ENCODE measurements at regions not wholly inside any gene's neighbourhood (a gene's known extent, or its start where the extent isn't known, plus 50 kb on each side); places are given as distances from the start of the nearest gene placed in this dataset.

GRCh38 chr2:128446874-128447537 lies 128.3 kb upstream of the HS6ST1 start:
- Histone ChIP-seq H3K4me1 (no peaks in the 10 kb centered on the region), H3K4me3 (no peak overlapping the region), H3K9me3 (no peaks in the 10 kb centered on the region), H3K27me3 (no peaks in the 10 kb centered on the region), H3K27ac (no peak overlapping the region), H3K36me3 (no peaks in the 10 kb centered on the region)
- no peak for ATAC-seq
- TF ChIP-seq EP300 (IDR thresholded peaks at IDR 0.05) (no peak), POLR2A (IDR thresholded peaks at IDR 0.05) (no peak), CTCF (IDR thresholded peaks at IDR 0.05) (no peak), POLR2AphosphoS5 (IDR thresholded peaks at IDR 0.05) (no peak)
- WGBS, 2 donors (ENCODE audit: low coverage in 1 of 2) = 68% methylated on average over 6 of the region's 17 CpGs; no CpG with 5 or more reads in 1 of the 2 donors

GRCh38 chr2:128447538-128447995 lies 128.9 kb upstream of the HS6ST1 start:
- no peak overlapping the region for H3K4me3 ChIP-seq
- no peak overlapping the region for H3K27ac ChIP-seq
- peaks cover 5% of the 10 kb centered on the region for H3K27me3 ChIP-seq
- ATAC-seq = no peak
- no peak for TF ChIP-seq POLR2AphosphoS5 (IDR thresholded peaks at IDR 0.05)
- no peak for TF ChIP-seq POLR2A (IDR thresholded peaks at IDR 0.05)
- H3K4me1 ChIP-seq = no peaks in the 10 kb centered on the region
- H3K36me3 ChIP-seq = no peaks in the 10 kb centered on the region
- WGBS, 2 donors (ENCODE audit: low coverage in 1 of 2) = 100% methylated on average over 3 of the region's 7 CpGs; no CpG with 5 or more reads in 1 of the 2 donors
- H3K9me3 ChIP-seq = no peaks in the 10 kb centered on the region

GRCh38 chr2:128448331-128449225 lies 129.9 kb upstream of the HS6ST1 start:
- no peak overlapping the region for H3K4me3 ChIP-seq

GRCh38 chr2:128449226-128450061 lies 130.8 kb upstream of the HS6ST1 start:
- no peak for ATAC-seq
- 100% methylated on average over 5 of the region's 24 CpGs; no CpG with 5 or more reads in 1 of the 2 donors for WGBS, 2 donors (ENCODE audit: low coverage in 1 of 2)

More at GRCh38 chr2:128448331-128449225, 129.9 kb upstream of the HS6ST1 start:
- no peaks in the 10 kb centered on the region for H3K36me3 ChIP-seq
- 90% methylated on average over 7 of the region's 13 CpGs; no CpG with 5 or more reads in 1 of the 2 donors for WGBS, 2 donors (ENCODE audit: low coverage in 1 of 2)
- no peak for TF ChIP-seq EP300 (IDR thresholded peaks at IDR 0.05)
- no peak for TF ChIP-seq POLR2AphosphoS5 (IDR thresholded peaks at IDR 0.05)
- TF ChIP-seq POLR2A (IDR thresholded peaks at IDR 0.05) = no peak
- no peak for TF ChIP-seq CTCF (IDR thresholded peaks at IDR 0.05)
- no peak overlapping the region for H3K27ac ChIP-seq
- ATAC-seq = no peak
- no peaks in the 10 kb centered on the region for H3K9me3 ChIP-seq
- H3K27me3 ChIP-seq = peaks cover 14% of the 10 kb centered on the region
- no peaks in the 10 kb centered on the region for H3K4me1 ChIP-seq

More at GRCh38 chr2:128449226-128450061, 130.8 kb upstream of the HS6ST1 start:
- TF ChIP-seq POLR2A (IDR thresholded peaks at IDR 0.05) = no peak
- TF ChIP-seq CTCF (IDR thresholded peaks at IDR 0.05) = no peak
- Histone ChIP-seq H3K27me3 (peaks cover 16% of the 10 kb centered on the region), H3K9me3 (no peaks in the 10 kb centered on the region), H3K4me1 (no peaks in the 10 kb centered on the region), H3K36me3 (no peaks in the 10 kb centered on the region), H3K4me3 (no peak overlapping the region), H3K27ac (no peak overlapping the region)

All from gastroesophageal sphincter (tissue), 4 donors.